Effector memory CD4-positive, alpha-beta T cell (primary cell): ENCODE measurements at regions not wholly inside any gene's neighbourhood (a gene's known extent, or its start where the extent isn't known, plus 50 kb on each side); places are given as distances from the start of the nearest gene placed in this dataset.

Experiments
- DNase-seq, 3 donors: peaks; one replicate each; pipeline ENCODE4 v3.0.0-alpha.2; 2020
- H3K27ac ChIP-seq: 2 replicates; pipeline ENCODE4 v1.7.0; 2013; ENCODE audit warnings: mild to moderate bottlenecking, low read length, moderate library complexity; ENCODE audit not compliant: insufficient read depth, poor library complexity, severe bottlenecking
- H3K27me3 ChIP-seq: replicated peaks from 2 replicates; pipeline ENCODE4 v1.7.0; 2013; ENCODE audit warnings: mild to moderate bottlenecking, low read length; ENCODE audit not compliant: insufficient read depth, control insufficient read depth, poor library complexity, severe bottlenecking
- H3K36me3 ChIP-seq: 2 replicates; pipeline ENCODE4 v1.7.0; 2013; ENCODE audit warnings: mild to moderate bottlenecking, low read length, moderate library complexity; ENCODE audit not compliant: control insufficient read depth, insufficient read depth
- H3K4me1 ChIP-seq: 2 replicates; pipeline ENCODE4 v1.7.0; 2013; ENCODE audit warnings: low read length, mild to moderate bottlenecking; ENCODE audit not compliant: control insufficient read depth, insufficient read depth, poor library complexity, severe bottlenecking
- H3K4me3 ChIP-seq: 2 replicates; pipeline ENCODE4 v1.7.0; 2013; ENCODE audit warnings: low read length, low read depth, mild to moderate bottlenecking; ENCODE audit not compliant: insufficient read depth, poor library complexity, severe bottlenecking
- H3K9me3 ChIP-seq: 2 replicates; pipeline ENCODE4 v1.7.0; 2013; ENCODE audit warnings: mild to moderate bottlenecking, low read length, moderate library complexity; ENCODE audit not compliant: control insufficient read depth

DNA sequence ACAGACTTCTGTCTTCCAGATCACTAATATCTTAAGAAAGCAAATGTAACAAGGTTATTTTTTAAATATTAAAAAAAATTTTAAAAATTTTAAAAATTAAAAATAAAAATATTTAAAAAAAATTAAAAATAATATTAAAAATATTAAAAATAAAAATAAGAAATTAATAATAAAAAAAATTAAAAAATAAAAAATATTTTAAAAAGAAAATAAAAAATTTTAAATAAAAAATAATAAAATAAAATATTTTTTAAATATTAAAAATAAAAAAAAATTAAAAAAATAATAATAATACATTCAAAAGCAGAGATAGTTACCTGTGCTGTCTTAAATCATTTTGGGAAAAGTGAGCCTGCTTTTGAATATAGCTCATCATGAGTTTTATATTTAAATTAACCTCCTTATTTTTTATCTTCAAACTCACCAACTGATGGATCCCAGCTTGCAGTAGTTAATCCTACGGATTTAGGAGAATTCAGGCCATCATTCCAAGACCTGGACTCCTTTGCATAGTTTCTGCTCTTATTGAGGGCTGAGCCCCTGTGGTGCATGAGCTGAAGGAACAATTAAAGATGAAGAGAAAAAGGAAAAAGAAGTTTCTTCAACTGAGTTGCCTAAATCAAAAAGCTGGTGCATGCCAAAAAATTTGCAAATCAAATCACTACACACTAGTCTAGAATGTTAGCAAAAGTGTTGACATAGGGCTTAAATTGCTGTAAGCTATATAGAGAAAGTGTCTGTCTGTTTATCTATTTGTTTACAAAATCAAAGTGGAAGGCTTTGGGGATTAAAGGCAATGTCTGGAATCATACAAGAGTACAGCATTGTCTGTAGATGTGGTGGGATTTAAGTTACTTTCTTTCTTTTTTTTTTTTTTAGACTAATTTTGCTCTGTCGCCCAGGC lies 50.5 kb upstream of the ZNF438 start:
- H3K27me3 ChIP-seq, result no peaks in the 10 kb centered on the region
- no peak overlapping the region for H3K4me3 ChIP-seq
- DNase-seq, result no peak
- no peaks in the 10 kb centered on the region for H3K36me3 ChIP-seq
- H3K4me1 ChIP-seq, result no peaks in the 10 kb centered on the region
- H3K27ac ChIP-seq, result no peak overlapping the region
- H3K9me3 ChIP-seq, result no peaks in the 10 kb centered on the region

DNA sequence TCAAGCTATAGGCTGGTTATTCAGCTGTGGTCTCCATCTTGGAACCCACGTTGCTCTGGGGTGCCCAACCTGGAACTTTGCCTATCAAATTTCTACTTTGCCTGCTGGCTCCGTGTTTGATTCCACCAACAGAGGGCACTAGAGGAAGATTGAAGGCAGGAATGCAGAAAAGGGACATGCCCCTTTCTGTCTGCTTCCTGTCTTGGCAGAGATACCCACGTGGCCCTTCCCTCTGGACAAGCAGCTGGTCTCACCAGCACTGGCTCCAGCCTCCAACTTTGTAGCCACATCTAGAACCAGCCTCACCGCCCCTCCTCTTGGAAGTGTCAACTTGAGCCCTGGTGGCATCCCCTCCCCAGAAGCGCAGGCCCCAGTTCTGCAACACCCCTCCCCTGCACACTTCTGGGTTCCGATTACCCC lies 52.1 kb upstream of the ZNF438 start:
- Histone ChIP-seq H3K9me3 (no peaks in the 10 kb centered on the region), H3K27me3 (no peaks in the 10 kb centered on the region), H3K4me1 (no peaks in the 10 kb centered on the region), H3K27ac (no peak overlapping the region), H3K4me3 (no peak overlapping the region), H3K36me3 (no peaks in the 10 kb centered on the region)
- peak in 2 of 3 donors; percentile 12 to 23 for DNase-seq

DNA sequence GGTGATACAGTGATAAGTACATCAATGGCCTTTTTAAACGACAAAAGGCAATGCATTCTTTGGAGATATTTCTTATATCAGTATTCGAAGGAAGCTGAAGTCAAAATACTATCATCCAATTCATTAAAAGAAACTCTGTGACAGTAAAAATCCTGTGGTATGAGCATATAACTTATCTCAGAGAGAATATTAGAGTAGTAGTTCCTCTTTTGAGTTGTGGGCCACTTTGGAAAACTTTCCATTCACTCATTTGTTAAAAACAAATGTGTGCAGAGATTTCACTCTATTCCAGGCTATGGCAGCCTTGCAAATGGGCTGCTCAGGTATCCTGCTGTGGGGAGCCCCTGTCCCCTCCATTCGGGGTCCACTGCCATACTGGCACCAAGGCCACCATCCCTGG lies 55.3 kb upstream of the ZNF438 start:
- no peaks in the 10 kb centered on the region for H3K27me3 ChIP-seq
- H3K9me3 ChIP-seq, result no peaks in the 10 kb centered on the region
- H3K4me1 ChIP-seq, result no peaks in the 10 kb centered on the region
- no peak overlapping the region for H3K27ac ChIP-seq
- no peak for DNase-seq
- H3K4me3 ChIP-seq, result no peak overlapping the region
- no peaks in the 10 kb centered on the region for H3K36me3 ChIP-seq

DNA sequence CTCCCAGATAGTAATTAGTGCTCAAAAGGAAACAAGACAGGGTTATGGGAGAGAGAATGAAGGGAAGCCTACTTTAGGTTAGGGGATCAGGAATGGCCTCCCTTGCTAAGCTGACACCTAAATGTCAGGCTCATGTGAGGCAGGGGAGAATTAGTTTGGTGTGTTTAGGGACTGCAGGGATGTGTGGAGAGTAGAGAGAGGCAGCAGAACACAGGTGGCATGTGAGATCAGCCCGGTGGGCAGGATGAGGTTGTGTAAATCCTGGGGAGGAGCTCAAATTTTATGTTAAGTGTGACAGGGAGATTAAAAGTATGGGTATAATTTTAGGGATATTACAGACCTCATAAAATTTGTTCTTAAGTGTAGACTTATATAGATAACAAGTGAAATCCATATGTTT lies 56.2 kb upstream of the ZNF438 start:
- H3K27me3 ChIP-seq, result no peaks in the 10 kb centered on the region
- H3K9me3 ChIP-seq, result no peaks in the 10 kb centered on the region
- H3K4me1 ChIP-seq, result no peaks in the 10 kb centered on the region
- no peak overlapping the region for H3K27ac ChIP-seq
- no peak overlapping the region for H3K4me3 ChIP-seq
- DNase-seq, result no peak
- no peaks in the 10 kb centered on the region for H3K36me3 ChIP-seq

DNA sequence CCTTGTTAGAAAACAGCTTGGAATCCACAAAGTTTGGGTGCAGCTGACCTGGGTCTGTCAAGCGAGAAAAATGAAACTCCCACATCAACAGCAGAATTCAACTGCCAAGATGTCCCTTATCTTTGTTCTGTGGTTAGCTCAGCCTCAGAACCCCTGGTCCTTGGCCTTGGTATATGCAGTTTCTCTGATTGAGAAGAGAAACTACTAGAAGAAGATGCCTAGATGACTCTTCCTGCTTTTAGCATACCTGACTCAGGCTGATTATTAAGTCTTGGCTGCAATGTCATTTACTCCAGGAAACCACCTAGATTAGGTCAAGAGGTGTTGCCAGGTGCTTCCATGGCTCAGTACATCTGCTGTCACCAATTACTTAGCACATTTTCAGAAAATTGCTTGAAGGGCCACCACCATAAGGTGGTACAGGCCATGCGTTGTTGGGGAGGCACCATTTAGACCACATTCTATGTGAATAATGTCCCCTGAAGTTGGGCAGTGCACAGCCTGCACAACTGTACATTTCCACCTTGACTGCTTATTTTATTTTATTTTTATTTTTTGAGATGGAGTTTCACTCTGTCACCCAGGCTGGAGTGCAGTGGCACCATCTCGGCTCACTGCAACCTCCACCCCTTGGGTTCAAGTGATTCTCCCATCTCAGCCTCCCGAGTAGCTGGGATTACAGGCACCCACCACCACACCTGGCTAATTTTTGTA lies 59.4 kb upstream of the ZNF438 start:
- Histone ChIP-seq H3K27ac (no peak overlapping the region), H3K4me1 (no peaks in the 10 kb centered on the region), H3K4me3 (no peak overlapping the region), H3K36me3 (no peaks in the 10 kb centered on the region), H3K27me3 (no peaks in the 10 kb centered on the region), H3K9me3 (no peaks in the 10 kb centered on the region)
- no peak for DNase-seq

DNA sequence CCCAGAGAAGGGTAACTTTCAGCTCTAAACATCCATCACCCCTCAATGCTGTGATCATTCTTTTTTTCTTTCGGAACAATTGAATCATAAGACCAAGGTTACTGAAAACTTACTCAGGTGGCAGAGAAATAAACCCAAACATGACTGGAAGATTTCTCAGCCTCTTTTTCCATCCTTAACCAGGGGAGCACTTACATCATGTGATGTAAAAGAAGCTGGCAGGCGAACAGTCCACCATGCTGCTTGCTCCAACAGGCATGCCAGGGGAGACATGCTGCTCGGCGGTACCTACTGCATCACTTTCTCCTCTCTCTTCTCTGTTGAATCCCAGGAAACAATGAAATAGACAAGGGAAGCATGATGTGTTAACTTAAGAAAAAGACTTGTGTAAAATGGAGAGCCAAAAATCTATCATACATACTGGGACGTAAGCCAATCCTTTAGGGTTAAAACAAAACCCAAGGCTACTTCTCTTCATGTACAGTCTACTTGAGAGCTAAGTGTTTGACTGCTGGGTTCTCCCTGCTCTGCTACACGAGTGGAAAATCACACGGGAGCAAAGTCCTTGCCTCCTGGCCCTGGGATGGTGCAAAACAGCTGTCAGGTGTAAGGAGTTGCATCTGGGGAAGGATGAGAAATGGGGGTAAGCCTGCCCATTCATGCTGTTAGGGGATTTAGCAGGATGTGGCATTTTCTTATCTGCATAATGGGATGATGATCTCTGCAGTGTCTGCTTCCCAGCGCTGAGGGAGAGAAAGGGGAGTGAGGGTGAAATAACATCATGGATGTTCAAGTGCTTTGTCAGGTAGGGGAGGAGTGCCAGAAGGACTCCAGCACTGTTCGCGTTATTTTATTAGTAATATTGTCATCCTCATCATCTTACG lies 64.3 kb upstream of the ZNF438 start:
- Histone ChIP-seq H3K27me3 (no peaks in the 10 kb centered on the region), H3K27ac (no peak overlapping the region), H3K4me3 (no peak overlapping the region), H3K36me3 (no peaks in the 10 kb centered on the region), H3K4me1 (no peaks in the 10 kb centered on the region), H3K9me3 (no peaks in the 10 kb centered on the region)
- DNase-seq, result no peak

DNA sequence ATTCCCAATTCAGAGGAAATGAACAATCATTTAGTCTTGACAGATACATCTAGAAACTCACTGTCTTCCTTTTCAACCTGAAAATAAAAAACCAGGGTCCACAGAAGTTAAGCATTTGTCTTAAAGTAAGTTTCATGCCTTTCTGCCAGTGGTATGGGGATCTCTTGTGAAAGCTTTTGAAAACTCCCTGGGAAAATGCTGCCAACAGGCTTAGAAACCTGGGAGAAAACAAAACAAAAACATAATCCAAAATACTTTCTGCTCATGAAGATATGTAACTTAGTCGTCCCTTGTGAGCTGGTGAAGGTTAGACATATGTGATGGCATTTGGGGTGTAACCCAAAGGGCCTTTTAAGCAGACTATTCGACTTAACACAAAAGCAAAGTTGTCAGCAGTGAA lies 66.4 kb upstream of the ZNF438 start:
- no peaks in the 10 kb centered on the region for H3K27me3 ChIP-seq
- H3K27ac ChIP-seq, result no peak overlapping the region

DNA sequence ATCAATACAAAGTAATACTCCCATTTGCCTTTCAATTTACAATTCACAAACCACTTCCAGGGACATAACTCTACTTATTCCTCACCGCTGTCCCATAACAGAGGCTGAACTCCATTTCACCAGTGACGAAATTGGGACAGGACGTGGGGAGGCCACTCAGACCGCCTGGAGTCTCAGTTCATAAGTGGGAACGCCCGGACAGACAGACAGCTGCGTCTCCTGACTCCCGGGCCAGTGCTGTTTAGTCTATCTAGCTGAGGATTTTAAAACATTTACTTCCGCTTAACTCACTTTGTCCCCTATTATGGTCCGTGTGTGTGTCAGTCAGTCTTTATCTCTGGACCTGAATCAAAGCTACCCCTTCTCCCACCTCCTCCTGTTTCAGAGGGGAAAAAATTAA lies 67.4 kb upstream of the ZNF438 start:
- Histone ChIP-seq H3K9me3 (no peaks in the 10 kb centered on the region), H3K4me3 (no peak overlapping the region), H3K36me3 (no peaks in the 10 kb centered on the region), H3K27me3 (no peaks in the 10 kb centered on the region), H3K27ac (no peak overlapping the region), H3K4me1 (no peaks in the 10 kb centered on the region)
- no peak for DNase-seq

More for the DNA sequence above, 66.4 kb upstream of the ZNF438 start:
- no peaks in the 10 kb centered on the region for H3K36me3 ChIP-seq
- H3K4me3 ChIP-seq, result no peak overlapping the region
- no peaks in the 10 kb centered on the region for H3K9me3 ChIP-seq
- H3K4me1 ChIP-seq, result no peaks in the 10 kb centered on the region
- no peak for DNase-seq

DNA sequence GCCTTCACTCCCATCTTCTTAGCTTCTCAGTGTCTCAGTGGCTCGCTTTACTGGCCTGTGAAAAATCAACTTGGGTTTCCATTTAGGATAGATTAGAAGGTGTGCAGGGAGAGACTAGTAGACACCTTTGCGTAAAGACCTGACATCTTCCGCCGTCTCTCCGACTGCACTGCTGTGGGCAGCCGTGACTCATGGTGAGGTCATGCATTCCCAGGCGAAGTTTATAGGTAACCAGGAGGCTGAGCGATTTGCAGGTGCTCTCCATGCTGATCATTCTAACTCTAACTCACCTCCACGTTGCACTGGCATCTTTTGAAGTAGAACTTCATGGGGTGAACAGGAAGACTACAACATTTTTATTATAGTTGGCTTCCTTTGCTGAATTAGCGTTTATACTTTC lies 68.0 kb upstream of the ZNF438 start:
- Histone ChIP-seq H3K4me3 (no peak overlapping the region), H3K27me3 (no peaks in the 10 kb centered on the region), H3K4me1 (no peaks in the 10 kb centered on the region), H3K9me3 (no peaks in the 10 kb centered on the region), H3K36me3 (no peaks in the 10 kb centered on the region), H3K27ac (no peak overlapping the region)
- no peak for DNase-seq
